ENCODE measurements at regions not wholly inside any gene's neighbourhood (a gene's known extent, or its start where the extent isn't known, plus 50 kb on each side); places are given as distances from the start of the nearest gene placed in this dataset.

- no peak for TF ChIP-seq SRF (IDR thresholded peaks at IDR 0.05; ENCODE audit: low read depth)
- no peak for TF ChIP-seq ZFX (IDR thresholded peaks at IDR 0.05)
- no peak for TF ChIP-seq POLR2AphosphoS5 (IDR thresholded peaks at IDR 0.05; ENCODE audit: low read depth, low read length)
- no peak for TF ChIP-seq MAX (IDR thresholded peaks at IDR 0.05)
- no peak for TF ChIP-seq CTCF (IDR thresholded peaks at IDR 0.05 in 2 of 3, conservative IDR thresholded peaks at IDR 0.05 in 1 of 3; ENCODE audit: borderline replicate concordance in 1 of 3, insufficient read depth in 1 of 3, low read depth in 2 of 3, low read length in 2 of 3)
- no peak for TF ChIP-seq SIN3A (IDR thresholded peaks at IDR 0.05; ENCODE audit: low read depth)
- TF ChIP-seq EZH2phosphoT487 (IDR thresholded peaks at IDR 0.05; ENCODE audit: borderline replicate concordance), result no peak
- TF ChIP-seq POLR2A (IDR thresholded peaks at IDR 0.05; ENCODE audit: borderline replicate concordance, extremely low read depth, insufficient read depth, insufficient read length), result no peak
These were observed 101.8 kb downstream of the RBFOX3 start for GRCh38 chr17:79509008-79509407.
